K562 (cell line): ENCODE measurements at regions not wholly inside any gene's neighbourhood (a gene's known extent, or its start where the extent isn't known, plus 50 kb on each side); places are given as distances from the start of the nearest gene placed in this dataset.

ENCODE experiments used
- ATAC-seq: fragments of 200-7000 bp; cut with Tn5 transposase; 3 replicates; pipeline ENCODE4 v1.9.1; 2020; ENCODE audit warnings: moderate library complexity
- BruUV-seq: library from RNA; stranded (reverse); fragments of 400-500 nt; replicated peaks from 2 replicates; lab custom pipeline; 2021; lab: Mats Ljungman, UMichigan
- CTCF ChIA-PET: fragments of 300-600 bp; formaldehyde crosslinking; extraction: SDS; loops from one replicate; lab custom pipeline; 2021; ENCODE audit warnings: low intra/inter-chr PET ratio; lab: Yijun Ruan, JAX
- POLR2A ChIA-PET: fragments of 300-600, 350-650 bp; sonication (Branson Sonifier 250); formaldehyde crosslinking; extraction: SDS; loops from one replicate; lab custom pipeline; 2021; ENCODE audit warnings: antibody characterized with exemption, inconsistent platforms; lab: Yijun Ruan, JAX
- DNase-seq, 4 experiments: peaks; one replicate each; pipeline versions ENCODE4 v3.0.0 to v3.0.0-alpha.2; 2011 to 2018; ENCODE audit warnings: low spot score in 3 of 4, mixed read lengths in 3 of 4; ENCODE audit errors: extremely low read depth in 1 of 4
- FAIRE-seq: peaks from 2 replicates; lab custom pipeline; 2011; peaks lifted over from hg19 to GRCh38; lab: Jason Lieb, UNC
- H2AFZ ChIP-seq: 2 replicates; pipeline ENCODE4 v1.6.0; 2011; ENCODE audit warnings: low read depth, low read length, control low read depth, inconsistent platforms
- H3K27ac ChIP-seq: fragments of 200-600 bp; 3 replicates; pipeline ENCODE4 v1.8.0; 2011; ENCODE audit warnings: low read depth, mild to moderate bottlenecking, control low read depth, inconsistent platforms, low read length, moderate library complexity, mixed read lengths; ENCODE audit errors: extremely low read depth
- H3K27me3 ChIP-seq, 2 experiments: fragments of 300-600 bp in 1 of 2; 2 replicates in 1 of 2; 3 replicates in 1 of 2; pipeline versions ENCODE4 v1.6.0 to v1.8.0; 2011; ENCODE audit warnings: inconsistent platforms in 2 of 2, low read length in 2 of 2, mild to moderate bottlenecking in 1 of 2, mixed read lengths in 1 of 2, moderate library complexity in 1 of 2; ENCODE audit not compliant: control insufficient read depth in 2 of 2, insufficient read depth in 2 of 2
- H3K36me3 ChIP-seq: fragments of 300-600 bp; 3 replicates; pipeline ENCODE4 v1.8.0; 2011; ENCODE audit warnings: mild to moderate bottlenecking, low read length, inconsistent platforms; ENCODE audit not compliant: control insufficient read depth, insufficient read depth
- H3K4me1 ChIP-seq, 2 experiments: fragments of 200-600 bp in 1 of 2; replicated peaks in 1 of 2; 2 replicates in 1 of 2; 3 replicates in 1 of 2; pipeline versions ENCODE4 v1.5.1 to v1.8.0; 2011; ENCODE audit warnings: inconsistent platforms in 2 of 2, low read length in 2 of 2, mild to moderate bottlenecking in 1 of 2, mixed read lengths in 1 of 2, moderate library complexity in 1 of 2; ENCODE audit not compliant: control insufficient read depth in 2 of 2, insufficient read depth in 2 of 2
- H3K4me2 ChIP-seq: 2 replicates; pipeline ENCODE4 v1.6.1; 2011; ENCODE audit warnings: low read length, control low read depth, inconsistent platforms, mixed read lengths; ENCODE audit not compliant: insufficient read depth
- H3K4me3 ChIP-seq: fragments of 200-600 bp; sonication (generic), shearing (Covaris generic); 2 replicates; pipeline ENCODE4 v1.5.1; 2016; ENCODE audit warnings: control low read depth, inconsistent platforms
- H3K79me2 ChIP-seq: fragments of 200-600 bp; 3 replicates; pipeline ENCODE4 v1.8.0; 2011; ENCODE audit warnings: low read length, inconsistent platforms; ENCODE audit not compliant: control insufficient read depth, insufficient read depth
- H3K9ac ChIP-seq, 2 experiments: 2 replicates each; pipeline versions ENCODE4 v1.6.0 to v1.6.1; 2011; ENCODE audit warnings: low read depth in 2 of 2, low read length in 2 of 2, control low read depth in 1 of 2, inconsistent platforms in 1 of 2, mild to moderate bottlenecking in 1 of 2, mixed read lengths in 1 of 2; ENCODE audit not compliant: insufficient read depth in 1 of 2
- H3K9me1 ChIP-seq: one replicate; pipeline ENCODE4 v1.6.0; 2011; ENCODE audit warnings: inconsistent platforms, mild to moderate bottlenecking, low read length, moderate library complexity; ENCODE audit not compliant: control insufficient read depth, insufficient read depth
- H3K9me3 ChIP-seq: replicated peaks from 2 replicates; pipeline ENCODE4 v1.5.1; 2011; ENCODE audit warnings: low read depth, low read length, inconsistent platforms; ENCODE audit not compliant: control insufficient read depth, insufficient read depth
- H4K20me1 ChIP-seq: replicated peaks from 2 replicates; pipeline ENCODE4 v1.6.1; 2011; ENCODE audit warnings: low read length, inconsistent platforms, mixed read lengths; ENCODE audit not compliant: control insufficient read depth, insufficient read depth
- BDP1 ChIP-seq: IDR thresholded peaks from 3 replicates; pipeline ENCODE4 v1.6.1; 2011; ENCODE audit not compliant: insufficient read length, insufficient read depth
- CREB1 ChIP-seq, 2 experiments: sonication (generic) in 1 of 2; formaldehyde crosslinking in 1 of 2; IDR thresholded peaks; 2 replicates each; pipeline versions ENCODE4 v1.6.1 to v1.8.0; 2012 to 2022; ENCODE audit warnings: inconsistent platforms in 1 of 2, mild to moderate bottlenecking in 1 of 2, missing genetic modification reagents in 1 of 2, moderate library complexity in 1 of 2
- ESRRA ChIP-seq: fragments of 450-650 bp; IDR thresholded peaks from 2 replicates; pipeline ENCODE4 v1.6.1; 2014; ENCODE audit warnings: low read depth, mild to moderate bottlenecking, moderate library complexity, borderline replicate concordance
- POLR2H ChIP-seq: IDR thresholded peaks from 2 replicates; pipeline ENCODE4 v1.6.1; 2016; ENCODE audit warnings: missing genetic modification characterization, low read depth, mild to moderate bottlenecking, control low read depth, missing compliant biosample characterization, moderate library complexity
- RBFOX2 ChIP-seq: fragments of 200-400 bp; formaldehyde crosslinking; IDR thresholded peaks from 2 replicates; pipeline ENCODE4 v1.6.1; 2017; ENCODE audit warnings: low read depth, mild to moderate bottlenecking, low read length, moderate library complexity
- SLC30A9 ChIP-seq: fragments of 250-450 bp; sonication (Bioruptor Pico); IDR thresholded peaks from 2 replicates; pipeline ENCODE4 v1.8.0; 2022; ENCODE audit warnings: mild to moderate bottlenecking, moderate library complexity
- ZFX ChIP-seq: sonication (generic); formaldehyde crosslinking; IDR thresholded peaks from 2 replicates; pipeline ENCODE4 v1.8.0; 2022; ENCODE audit warnings: mild to moderate bottlenecking, missing genetic modification reagents, moderate library complexity
- ZNF347 ChIP-seq: fragments of 450-650 bp; formaldehyde crosslinking; IDR thresholded peaks from 2 replicates; pipeline ENCODE4 v1.4.0; 2020; ENCODE audit warnings: low read depth, mild to moderate bottlenecking, moderate library complexity
- WGBS: fragments of 100-300 bp; shearing (Covaris generic); methylation state at CpG from one replicate; pipeline ENCODE4 v1.1.6; 2016; ENCODE audit warnings: low coverage, mixed read lengths; ENCODE audit not compliant: insufficient coverage; ENCODE audit errors: missing lambda C conversion rate; 5-methylcytosine and 5-hydroxymethylcytosine counted together
- in situ Hi-C: fragments of 300-500 bp; cut with MboI; formaldehyde crosslinking; loops from 4 replicates; pipeline ENCODE4 v1.15.0; 2018; ENCODE audit warnings: inconsistent platforms, mixed read lengths
- intact Hi-C: fragments of 100-400 bp; cut with micrococcal nuclease; formaldehyde crosslinking; loops from 2 replicates; pipeline ENCODE4 v1.14.2; 2022
- TF ChIP-seq, protein P1 (sequence below): fragments of 250-450 bp; sonication (Bioruptor Pico); IDR thresholded peaks from 2 replicates; pipeline ENCODE4 v1.4.0; 2020; ENCODE audit warnings: mild to moderate bottlenecking, moderate library complexity
- TF ChIP-seq, protein P2 (sequence below): sonication (generic); formaldehyde crosslinking; IDR thresholded peaks from 2 replicates; pipeline ENCODE4 v1.8.1; 2022; ENCODE audit warnings: missing genetic modification reagents
- TF ChIP-seq, protein P3 (sequence below): fragments of 200-800 bp; sonication (Bioruptor generic); IDR thresholded peaks from 2 replicates; pipeline ENCODE4 v1.6.1; 2017; ENCODE audit warnings: missing genetic modification characterization, missing compliant biosample characterization
- TF ChIP-seq, protein P4 (sequence below): fragments of 250-450 bp; sonication (Bioruptor Pico); IDR thresholded peaks from 2 replicates; pipeline ENCODE4 v1.5.0; 2020; ENCODE audit warnings: mild to moderate bottlenecking

DNA sequence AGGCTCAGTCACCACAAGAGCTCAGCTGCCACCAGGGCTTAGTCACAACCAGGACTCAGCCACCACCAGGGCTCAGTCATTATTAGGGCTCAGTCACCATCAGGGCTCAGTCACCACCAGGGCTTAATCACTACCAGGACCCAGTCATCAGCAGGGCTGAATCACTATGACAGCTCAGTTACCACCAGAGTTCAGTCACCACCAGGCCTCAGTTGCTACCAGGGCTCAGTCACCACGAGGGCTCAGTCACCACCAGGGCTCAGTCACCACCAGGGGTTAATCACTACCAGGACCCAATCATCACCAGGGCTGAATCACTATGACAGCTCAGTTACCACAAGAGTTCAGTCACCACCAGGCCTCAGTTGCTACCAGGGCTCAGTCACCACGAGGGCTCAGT is 196.2 kb downstream of the NPHP4 start:
- ATAC-seq (no peak), FAIRE-seq (no peak), DNase-seq (no peak)
- Histone ChIP-seq H2AFZ (no peak overlapping the region), H3K9me3 (no peaks in the 10 kb centered on the region), H3K9ac (no peak overlapping the region), H3K79me2 (no peaks in the 10 kb centered on the region), H3K4me3 (no peak overlapping the region), H3K9me1 (no peaks in the 10 kb centered on the region), H3K4me1 (no peaks in the 10 kb centered on the region), H3K27me3 (peaks cover 9 to 31% of the 10 kb centered on the region in 2 experiments; a peak in 4 of 5 replicates), H3K36me3 (no peaks in the 10 kb centered on the region), H4K20me1 (no peaks in the 10 kb centered on the region), H3K27ac (no peak overlapping the region), H3K4me2 (no peak overlapping the region)
- CTCF ChIA-PET, result no interaction called here
- in situ Hi-C loops, result no loop called here
- POLR2A ChIA-PET, result no interaction called here
- WGBS, result 4% methylated on average over 2 of the region's 2 CpGs
- TF ChIP-seq, protein P1, sequence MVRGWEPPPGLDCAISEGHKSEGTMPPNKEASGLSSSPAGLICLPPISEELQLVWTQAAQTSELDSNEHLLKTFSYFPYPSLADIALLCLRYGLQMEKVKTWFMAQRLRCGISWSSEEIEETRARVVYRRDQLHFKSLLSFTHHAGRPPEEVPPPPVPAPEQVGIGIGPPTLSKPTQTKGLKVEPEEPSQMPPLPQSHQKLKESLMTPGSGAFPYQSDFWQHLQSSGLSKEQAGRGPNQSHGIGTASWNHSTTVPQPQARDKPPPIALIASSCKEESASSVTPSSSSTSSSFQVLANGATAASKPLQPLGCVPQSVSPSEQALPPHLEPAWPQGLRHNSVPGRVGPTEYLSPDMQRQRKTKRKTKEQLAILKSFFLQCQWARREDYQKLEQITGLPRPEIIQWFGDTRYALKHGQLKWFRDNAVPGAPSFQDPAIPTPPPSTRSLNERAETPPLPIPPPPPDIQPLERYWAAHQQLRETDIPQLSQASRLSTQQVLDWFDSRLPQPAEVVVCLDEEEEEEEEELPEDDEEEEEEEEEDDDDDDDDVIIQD (CRISPR knock-in tag), result no peak
- TF ChIP-seq ESRRA (no peak), RBFOX2 (no peak), CREB1 (IDR thresholded peaks at IDR 0.05) (no peak), CREB1 (CRISPR knock-in tag; IDR thresholded peaks at IDR 0.05) (no peak), BDP1 (no peak), ZFX (CRISPR knock-in tag) (no peak), SLC30A9 (no peak), POLR2H (no peak), ZNF347 (CRISPR knock-in tag) (no peak)
- TF ChIP-seq, protein P2, sequence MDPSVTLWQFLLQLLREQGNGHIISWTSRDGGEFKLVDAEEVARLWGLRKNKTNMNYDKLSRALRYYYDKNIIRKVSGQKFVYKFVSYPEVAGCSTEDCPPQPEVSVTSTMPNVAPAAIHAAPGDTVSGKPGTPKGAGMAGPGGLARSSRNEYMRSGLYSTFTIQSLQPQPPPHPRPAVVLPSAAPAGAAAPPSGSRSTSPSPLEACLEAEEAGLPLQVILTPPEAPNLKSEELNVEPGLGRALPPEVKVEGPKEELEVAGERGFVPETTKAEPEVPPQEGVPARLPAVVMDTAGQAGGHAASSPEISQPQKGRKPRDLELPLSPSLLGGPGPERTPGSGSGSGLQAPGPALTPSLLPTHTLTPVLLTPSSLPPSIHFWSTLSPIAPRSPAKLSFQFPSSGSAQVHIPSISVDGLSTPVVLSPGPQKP (CRISPR knock-in tag), result no peak
- TF ChIP-seq, protein P3, sequence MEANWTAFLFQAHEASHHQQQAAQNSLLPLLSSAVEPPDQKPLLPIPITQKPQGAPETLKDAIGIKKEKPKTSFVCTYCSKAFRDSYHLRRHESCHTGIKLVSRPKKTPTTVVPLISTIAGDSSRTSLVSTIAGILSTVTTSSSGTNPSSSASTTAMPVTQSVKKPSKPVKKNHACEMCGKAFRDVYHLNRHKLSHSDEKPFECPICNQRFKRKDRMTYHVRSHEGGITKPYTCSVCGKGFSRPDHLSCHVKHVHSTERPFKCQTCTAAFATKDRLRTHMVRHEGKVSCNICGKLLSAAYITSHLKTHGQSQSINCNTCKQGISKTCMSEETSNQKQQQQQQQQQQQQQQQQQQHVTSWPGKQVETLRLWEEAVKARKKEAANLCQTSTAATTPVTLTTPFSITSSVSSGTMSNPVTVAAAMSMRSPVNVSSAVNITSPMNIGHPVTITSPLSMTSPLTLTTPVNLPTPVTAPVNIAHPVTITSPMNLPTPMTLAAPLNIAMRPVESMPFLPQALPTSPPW, result no peak
- TF ChIP-seq, protein P4, sequence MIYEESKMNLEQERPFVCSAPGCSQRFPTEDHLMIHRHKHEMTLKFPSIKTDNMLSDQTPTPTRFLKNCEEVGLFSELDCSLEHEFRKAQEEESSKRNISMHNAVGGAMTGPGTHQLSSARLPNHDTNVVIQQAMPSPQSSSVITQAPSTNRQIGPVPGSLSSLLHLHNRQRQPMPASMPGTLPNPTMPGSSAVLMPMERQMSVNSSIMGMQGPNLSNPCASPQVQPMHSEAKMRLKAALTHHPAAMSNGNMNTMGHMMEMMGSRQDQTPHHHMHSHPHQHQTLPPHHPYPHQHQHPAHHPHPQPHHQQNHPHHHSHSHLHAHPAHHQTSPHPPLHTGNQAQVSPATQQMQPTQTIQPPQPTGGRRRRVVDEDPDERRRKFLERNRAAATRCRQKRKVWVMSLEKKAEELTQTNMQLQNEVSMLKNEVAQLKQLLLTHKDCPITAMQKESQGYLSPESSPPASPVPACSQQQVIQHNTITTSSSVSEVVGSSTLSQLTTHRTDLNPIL, result no peak
- BruUV-seq, result no TSS peak
- intact Hi-C loops, result no loop called here
